Skeletal muscle cell (primary cell): ENCODE measurements at regions not wholly inside any gene's neighbourhood (a gene's known extent, or its start where the extent isn't known, plus 50 kb on each side); places are given as distances from the start of the nearest gene placed in this dataset.
"Not testable (repeated sequence)": the region's sequence is repeated elsewhere in the genome, so short reads cannot be mapped to it uniquely, and the experiment has no call there.

Experiments
- DNase-seq: peaks from one replicate; pipeline ENCODE4 v3.0.0-alpha.2; 2010; ENCODE audit warnings: low read depth
- H3K4me3 ChIP-seq: 2 replicates; pipeline ENCODE4 v1.5.1; 2011; ENCODE audit warnings: low read depth, mild to moderate bottlenecking, control low read depth, low read length, moderate library complexity

DNA sequence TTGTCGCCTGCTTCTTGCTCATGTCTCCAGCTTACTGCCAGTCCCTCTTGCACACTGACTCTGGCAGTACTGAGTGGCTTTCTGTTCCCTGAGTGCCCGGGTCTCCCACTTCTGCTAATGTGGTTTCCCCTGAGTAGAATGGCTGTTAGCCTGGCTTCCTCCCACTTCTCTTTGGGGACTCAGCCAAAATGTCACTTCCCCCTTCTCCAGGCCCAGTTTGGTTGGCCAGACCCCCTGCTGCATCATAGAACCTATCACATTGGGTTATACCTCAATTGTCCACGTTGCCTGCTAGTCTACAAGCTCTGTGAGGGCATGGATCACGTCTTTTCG is 304.4 kb downstream of the HS3ST3B1 start:
- H3K4me3 ChIP-seq: no peak overlapping the region
- no peak for DNase-seq

DNA sequence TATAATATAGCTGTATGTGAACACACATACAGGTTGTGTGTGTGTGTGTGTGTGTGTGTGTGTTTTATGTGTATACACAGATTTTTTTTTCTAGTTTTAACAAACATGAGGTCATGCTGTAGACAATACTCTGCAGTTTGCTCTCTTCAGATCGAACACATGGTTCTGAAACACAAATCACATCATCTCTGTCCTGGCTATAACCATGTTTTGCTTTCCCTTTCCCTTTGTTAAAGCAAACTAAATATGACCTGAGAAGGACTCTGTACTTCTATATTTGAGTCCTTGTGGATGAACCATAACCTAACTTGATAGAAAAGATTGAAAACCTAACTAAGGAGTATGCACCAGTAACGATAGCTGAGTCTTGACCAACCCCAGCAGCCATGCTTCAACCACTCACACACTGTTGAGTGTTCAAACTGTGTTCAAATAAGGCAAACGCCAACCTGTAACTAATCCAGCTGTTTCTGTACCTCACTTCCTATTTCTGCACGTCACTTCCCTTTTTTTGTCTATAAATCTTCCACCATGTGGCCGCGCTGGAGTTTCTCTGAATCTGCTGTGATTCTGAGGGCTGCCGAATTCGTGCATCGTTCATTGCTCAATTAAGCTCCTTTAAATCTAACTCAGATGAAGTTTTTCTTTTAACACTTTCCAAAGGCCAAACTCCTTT is 303.8 kb downstream of the HS3ST3B1 start:
- H3K4me3 ChIP-seq: no peak overlapping the region
- DNase-seq: no peak

DNA sequence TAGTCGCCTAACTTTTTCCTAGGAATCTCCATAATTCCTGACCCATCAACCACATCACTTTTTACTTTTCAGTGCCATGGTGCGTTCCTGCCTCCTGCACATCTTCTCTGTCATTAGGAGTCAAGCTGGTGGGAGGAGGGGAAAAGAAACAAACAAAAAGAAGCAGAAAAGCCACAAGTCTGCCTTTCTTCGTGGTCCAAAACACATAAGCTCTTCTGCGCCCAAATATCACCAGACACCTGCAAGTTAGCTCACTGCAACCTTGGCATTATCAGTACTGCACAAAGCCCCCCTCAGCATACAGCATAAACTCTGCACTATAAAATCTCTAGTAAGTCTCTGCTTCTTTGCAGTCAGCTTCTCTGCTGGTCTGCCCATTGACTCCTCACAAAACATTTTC is 295.3 kb downstream of the HS3ST3B1 start:
- no peak for DNase-seq

DNA sequence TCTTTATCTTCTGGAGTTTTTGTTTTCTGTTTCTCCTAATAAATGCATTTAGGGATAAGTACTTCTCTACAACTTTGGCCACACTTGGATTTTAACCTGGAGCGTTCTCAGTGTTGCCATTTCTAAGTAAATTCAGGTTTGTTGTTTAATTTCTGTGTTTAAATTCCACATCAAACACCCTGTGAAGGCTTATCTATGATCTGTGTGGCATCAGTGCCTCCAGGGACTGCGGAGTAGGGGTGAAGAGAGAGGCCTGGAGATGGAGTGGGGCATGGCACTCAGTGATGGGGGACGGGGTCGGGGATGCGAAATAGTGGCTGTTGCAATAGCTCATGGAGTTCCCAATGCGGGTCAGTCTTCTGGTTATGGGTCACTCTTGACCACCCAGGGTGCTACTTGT is 294.8 kb downstream of the HS3ST3B1 start:
- DNase-seq: no peak
- H3K4me3 ChIP-seq: no peak overlapping the region

More for the DNA sequence above, 295.3 kb downstream of the HS3ST3B1 start:
- H3K4me3 ChIP-seq: no peak overlapping the region

DNA sequence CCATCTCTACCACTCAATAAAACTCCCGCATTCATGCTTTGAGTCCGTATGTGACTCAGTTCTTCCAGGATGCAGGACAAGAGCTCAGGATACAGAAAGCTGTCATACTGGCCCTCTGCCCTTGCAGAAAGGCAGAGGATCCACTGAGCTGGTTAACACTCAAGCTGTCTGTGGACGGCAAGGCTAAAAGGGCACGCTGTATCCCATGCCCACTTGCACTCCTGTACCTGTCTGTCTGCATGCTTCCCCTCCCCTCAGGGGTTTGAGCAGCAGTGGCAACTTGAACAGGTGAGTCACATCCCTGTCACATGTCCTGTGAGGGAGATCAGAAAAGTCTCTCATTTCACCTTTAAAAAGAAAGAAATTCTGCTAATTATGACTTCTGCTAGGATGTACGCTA is 293.8 kb downstream of the HS3ST3B1 start:
- no peak overlapping the region for H3K4me3 ChIP-seq
- no peak for DNase-seq

DNA sequence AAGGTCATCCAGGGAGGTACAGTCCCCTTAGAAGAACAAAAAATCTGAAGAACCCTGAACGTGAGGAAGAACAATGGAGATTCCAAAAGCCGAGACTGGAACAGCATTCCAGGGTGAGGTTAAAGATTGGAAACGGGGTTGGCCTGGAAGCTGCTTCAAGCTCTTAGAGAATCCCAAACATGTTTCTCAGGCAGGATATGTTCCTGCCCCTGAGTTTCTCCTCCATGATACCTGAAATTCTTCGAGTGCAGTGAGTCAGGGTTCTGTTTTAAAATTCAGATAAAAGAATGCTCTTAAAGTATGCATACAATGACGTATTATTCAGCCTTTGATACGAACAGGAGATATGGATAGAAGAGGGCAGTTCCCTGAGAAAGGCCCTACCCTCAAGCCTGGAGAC is 293.1 kb downstream of the HS3ST3B1 start:
- H3K4me3 ChIP-seq: no peak overlapping the region
- no peak for DNase-seq

DNA sequence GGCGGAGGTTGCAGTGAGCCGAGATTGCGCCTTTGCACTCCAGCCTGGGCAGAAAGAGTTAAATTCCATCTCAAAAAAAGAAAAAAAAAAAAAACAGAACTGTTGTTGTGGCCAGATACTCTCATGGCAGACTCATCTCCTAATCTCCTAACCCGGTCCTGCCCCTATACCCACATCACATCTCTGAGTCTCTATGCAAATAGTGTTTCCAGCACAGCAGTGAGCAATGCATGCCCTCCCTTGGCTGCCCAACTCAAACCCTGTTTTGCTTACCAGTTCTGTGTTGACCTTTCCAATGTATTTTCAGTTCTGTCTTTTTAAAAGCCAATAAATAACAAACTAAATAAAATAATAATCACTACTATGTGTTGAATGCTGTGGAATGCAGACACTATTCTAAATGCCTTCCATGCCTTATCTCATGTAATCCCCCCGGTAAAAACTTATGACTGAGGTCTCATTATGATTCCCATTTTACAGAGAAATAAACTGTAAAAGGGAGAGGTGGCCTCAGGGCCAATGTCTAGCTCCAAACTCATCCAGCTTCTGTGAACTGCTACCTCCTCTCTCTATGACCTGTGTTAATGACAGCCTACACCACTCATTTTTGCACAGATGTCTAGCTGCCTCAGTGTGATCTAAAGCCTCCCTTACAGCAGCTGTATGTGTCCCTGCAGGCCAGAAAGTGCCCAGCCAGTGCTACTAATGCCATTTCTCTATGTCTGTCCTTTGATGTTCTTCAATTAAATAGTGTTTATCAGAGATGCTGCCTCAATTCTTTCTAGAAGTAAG is 289.8 kb downstream of the HS3ST3B1 start:
- no peak overlapping the region for H3K4me3 ChIP-seq
- no peak for DNase-seq

DNA sequence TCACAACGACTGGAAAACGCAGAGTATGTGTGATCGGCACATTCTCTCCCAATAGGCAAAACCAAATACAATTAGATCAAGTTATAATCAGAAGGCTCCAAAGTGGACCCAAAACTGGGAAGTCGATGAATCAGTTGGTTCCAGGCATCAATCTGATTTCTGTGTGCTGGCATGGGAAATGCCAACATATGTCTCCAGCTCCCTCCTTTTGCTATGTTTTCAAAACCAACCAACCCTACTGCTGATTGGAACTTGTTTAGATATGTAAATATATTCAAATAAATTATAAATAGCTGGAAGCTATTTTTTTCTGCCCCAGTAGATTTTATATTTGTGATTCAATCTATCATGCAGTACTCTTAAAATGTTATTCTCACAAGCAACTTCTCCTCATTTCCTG is 284.2 kb downstream of the HS3ST3B1 start:
- no peak overlapping the region for H3K4me3 ChIP-seq
- DNase-seq: no peak

DNA sequence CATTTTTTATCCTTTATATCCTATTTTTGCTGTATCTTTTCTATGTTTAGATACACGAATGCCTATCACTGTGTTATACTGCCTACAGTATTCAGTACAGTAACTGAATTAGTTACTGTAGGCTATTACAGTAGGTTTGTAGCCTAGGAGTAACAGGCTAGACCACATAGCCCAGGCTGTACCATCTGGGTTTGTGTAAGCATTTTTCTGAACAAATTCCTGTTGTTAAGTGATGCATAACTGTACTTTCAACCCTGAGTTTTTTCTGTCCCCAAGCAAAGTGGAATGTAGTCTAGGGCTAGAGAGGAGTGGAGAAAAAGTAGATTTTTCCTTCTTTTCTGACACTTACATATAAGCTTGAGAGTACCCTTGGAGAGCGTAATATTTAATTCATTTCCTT is 282.1 kb downstream of the HS3ST3B1 start:
- H3K4me3 ChIP-seq: no peak overlapping the region
- DNase-seq: no peak

DNA sequence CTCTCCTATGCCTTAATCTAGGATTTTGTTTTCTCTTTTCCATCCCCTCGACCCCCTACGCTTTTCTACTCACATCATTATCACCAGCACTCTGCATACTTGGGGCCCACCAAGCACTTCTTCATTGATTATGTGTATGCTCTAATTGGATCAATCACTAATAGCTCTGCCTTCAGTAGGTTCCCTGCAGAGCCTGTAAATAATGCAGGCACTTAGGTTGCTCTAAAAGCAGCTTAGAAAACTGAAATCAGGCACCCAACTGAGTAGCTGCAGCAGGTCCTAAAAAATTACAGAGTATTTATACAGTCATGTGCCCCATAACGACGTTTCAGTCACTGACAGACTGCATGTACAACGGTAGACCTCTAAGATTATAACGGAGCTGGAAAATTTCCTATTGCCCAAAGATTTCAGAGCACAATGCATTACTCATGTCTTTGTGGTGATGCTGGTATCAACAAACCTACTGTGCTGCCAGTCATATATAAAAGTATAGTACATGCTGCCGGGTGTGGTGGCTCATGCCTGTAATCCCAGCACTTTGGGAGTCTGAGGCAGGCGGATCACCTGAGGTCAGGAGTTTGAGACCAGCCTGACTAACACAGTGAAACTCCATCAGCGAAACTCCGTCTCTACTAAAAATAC is 280.4 kb downstream of the HS3ST3B1 start:
- no peak for DNase-seq
- no peak overlapping the region for H3K4me3 ChIP-seq

DNA sequence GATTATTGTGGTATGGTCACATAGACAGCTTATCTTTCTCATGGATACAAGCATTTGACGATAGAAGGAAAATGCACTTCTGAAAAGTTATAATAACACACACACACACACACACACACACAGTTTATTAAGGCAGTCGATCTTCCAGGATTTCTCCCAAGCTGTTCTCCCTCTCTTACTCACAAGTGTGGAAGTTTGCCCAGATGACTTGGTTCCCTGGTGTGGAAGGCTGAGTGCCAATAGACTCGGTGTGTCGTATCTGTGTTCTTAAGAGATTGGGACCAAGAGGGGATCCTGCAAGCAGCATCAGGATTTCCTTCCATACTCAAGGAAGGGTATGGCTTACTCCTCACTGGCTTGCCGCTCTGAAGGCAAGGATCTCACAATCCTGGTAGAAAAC is 279.6 kb downstream of the HS3ST3B1 start:
- no peak overlapping the region for H3K4me3 ChIP-seq
- peak; percentile 0 for DNase-seq

DNA sequence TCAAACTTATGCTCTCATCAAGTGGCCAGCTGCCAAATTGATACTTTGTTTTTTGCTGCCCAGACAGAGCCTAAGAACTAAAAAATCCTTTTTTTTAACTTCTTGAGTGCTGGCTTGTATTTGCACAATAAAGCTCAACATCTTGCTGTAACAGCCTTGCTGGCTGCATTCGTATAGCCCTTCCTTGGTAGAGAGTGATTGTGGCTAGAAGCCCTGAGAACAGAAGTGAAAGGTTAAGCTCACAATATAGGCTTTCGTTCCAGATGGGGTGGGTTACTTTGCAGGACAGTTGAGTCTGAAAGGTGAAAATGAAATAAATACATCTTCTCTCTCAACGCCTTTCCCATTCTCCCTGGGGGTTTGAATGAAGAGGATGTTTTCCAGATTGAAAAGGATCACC is 278.8 kb downstream of the HS3ST3B1 start:
- no peak overlapping the region for H3K4me3 ChIP-seq
- DNase-seq: no peak

DNA sequence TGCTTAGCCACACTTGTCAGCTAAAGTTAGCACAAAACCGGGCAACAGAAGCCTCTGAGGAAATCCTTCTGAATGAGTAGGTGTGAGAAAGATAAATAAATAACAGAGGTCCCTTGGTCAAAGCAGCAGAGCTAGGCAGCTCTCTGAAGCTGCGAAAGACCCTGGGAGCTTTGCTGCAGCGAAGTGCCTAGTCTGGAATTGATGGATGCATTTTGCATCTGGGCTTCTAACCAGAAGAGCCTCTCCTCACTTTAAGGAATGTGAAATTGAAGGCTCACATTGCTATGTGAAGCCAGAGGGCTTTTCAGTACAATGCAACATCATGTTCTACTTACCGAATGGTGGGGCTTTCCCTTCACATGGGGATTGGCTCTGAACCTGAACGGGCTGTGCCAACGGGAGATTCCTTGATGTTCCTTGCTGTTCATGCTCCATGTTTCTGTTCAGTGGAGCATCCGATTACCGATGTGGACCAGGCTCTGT is 274.6 kb downstream of the HS3ST3B1 start:
- no peak overlapping the region for H3K4me3 ChIP-seq
- no peak for DNase-seq

DNA sequence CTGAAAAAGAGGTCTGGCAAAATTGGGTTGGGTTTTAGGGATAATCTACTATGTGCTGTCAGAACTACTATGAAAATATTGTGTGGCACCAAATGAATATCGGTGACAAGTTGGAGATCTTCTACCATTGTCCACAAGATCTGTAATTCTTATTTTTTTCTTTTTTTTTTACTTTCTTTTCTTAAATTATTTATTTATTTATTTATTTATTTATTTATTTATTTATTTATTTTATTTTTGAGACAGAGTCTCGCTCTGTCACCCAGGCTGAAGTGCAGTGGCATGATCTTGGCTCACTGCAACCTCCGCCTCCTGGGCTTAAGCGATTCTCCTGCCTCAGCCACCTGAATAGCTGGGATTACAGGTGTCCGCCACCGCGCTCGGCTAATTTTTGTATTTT is 259.4 kb downstream of the HS3ST3B1 start:
- not testable (repeated sequence) for DNase-seq, H3K4me3 ChIP-seq

DNA sequence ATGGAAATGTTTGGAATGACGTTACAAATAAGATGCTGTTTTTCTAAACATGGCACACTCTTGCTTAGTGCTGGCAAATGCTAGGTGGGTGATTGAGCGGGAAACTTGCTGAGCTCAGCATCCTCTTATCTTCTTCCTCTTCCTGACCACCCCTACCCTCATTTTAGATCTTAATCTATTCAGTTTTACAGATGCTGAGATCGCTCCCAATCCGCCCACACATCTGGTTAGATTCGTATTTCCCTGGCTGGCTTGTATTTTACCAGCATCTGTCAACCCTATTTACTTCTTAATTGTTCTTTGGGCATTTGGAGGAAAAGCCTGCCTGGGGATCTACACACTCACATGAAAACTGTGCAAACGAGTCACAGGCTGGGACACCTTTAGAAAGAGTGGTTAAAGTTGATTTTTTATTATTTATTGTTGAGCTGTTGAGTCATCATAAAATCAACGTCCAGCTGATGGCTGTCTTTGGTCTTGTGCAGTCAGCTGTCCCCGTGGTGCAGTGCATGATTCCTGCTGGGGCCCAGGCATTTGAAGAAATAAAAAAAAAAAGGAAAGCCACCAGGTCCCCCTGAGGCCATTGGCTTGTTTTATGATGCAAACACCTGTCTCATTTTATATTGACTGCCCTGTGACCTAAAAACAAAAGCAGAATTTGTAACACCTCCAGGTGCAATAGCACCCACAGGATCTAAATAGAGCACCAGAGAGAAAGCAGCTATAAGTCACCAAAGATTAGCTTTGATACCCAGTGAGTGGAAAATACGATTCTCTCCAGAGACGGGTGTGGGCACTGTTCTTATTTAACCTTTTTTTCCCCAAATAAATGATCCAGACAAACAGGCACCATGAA is 258.6 kb downstream of the HS3ST3B1 start:
- no peak overlapping the region for H3K4me3 ChIP-seq
- no peak for DNase-seq

DNA sequence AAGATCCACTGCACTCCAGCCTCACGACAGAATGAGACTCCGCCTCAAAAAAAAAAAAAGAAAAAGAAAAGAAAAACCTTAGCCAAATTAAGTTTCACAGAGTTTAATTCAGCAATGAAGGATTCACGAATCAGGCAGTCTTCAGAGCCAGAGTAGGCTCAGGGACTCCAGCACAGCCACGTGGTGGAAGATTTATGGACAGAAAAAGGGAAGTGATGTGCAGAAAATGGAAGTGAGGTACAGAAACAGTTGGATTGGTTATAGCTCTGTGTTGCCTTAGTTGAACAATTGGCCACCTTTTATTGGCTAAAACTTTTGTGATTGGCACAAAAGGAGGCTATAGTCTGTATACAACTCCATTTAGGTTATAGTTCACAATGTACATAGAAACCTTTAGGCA is 256.6 kb downstream of the HS3ST3B1 start:
- H3K4me3 ChIP-seq: no peak overlapping the region
- DNase-seq: no peak

DNA sequence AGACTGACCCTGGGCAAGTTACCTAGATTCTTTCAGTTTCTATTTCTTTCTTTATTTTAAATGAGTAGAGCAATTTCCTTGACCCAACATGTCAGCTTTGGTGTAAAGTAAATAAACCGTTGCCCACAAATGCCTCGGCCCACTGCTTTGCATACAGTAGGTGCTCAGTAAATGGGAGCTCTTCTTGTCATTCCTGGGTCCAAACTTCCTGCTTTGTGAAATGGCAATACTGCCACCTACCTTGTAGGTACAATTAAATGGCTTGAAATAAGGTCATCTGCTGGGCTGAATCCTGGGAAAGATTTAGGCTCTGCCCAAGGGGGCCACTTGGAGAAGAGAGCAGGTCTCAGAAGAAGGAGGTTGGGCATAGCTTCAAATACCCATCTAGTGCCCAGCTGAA is 253.0 kb downstream of the HS3ST3B1 start:
- H3K4me3 ChIP-seq: no peak overlapping the region
- DNase-seq: no peak

DNA sequence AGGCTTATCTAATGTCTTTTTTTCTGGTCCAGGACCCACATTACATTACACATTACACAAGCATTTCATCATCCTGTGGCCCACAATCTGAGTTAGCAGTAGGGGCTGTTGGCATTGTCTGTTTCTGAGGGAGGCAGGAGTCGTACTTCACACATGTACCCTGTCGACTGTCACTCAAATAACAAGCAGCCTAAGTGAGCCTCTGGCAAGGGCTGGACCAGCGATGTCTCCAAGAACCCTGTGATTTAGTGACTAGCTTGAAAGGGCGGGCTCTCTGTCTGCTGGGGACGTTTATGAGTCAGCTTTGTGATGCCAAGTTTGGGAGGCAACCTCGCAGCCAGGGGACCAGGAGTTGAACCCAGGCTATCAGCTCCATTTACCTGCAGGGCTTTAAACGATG is 251.4 kb downstream of the HS3ST3B1 start:
- no peak for DNase-seq
- H3K4me3 ChIP-seq: no peak overlapping the region

DNA sequence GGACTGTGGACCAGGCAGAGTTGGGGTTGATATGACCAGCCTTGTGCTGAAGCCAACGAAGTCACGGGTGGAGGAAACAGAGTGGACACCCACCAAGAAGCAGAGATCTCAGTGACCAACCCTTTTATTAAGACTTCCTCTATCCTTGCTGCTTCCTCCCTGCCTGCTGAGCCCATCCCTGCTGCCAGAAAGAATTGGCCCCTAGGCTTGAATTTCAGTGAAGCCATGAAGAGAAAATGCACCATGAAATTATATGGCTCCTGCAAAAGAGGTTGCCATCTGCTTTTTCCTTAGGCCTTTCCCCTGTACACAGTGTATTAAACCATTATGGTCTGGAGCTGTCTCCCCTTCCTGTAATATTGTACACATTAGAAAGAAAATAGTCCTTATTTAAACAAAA is 246.7 kb downstream of the HS3ST3B1 start:
- DNase-seq: no peak
- no peak overlapping the region for H3K4me3 ChIP-seq

DNA sequence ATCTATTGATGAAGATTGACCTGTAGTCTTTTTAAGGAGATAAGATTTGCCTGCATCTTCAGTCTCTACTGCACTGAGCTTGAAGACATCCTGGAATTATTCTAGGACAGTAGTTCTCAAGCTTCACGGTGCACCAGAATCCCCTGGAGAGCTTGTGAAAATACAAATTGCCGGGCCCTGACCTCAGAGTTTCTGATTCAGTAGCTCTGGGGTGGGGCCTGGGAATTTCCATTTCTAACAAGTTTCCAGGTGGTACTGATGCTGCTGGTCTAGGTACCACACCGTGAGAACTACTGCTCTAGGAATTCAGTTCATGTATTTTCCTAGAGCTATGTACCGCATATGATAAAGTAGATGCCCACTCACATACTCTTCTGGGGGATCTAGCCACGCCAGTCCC is 246.1 kb downstream of the HS3ST3B1 start:
- H3K4me3 ChIP-seq: no peak overlapping the region
- no peak for DNase-seq
